ENCODE measurements at regions not wholly inside any gene's neighbourhood (a gene's known extent, or its start where the extent isn't known, plus 50 kb on each side); places are given as distances from the start of the nearest gene placed in this dataset.

GRCh38 chrX:20756585-20756984, 489.9 kb upstream of the RPS6KA3 start:
- TF ChIP-seq CTCF (IDR thresholded peaks at IDR 0.05; ENCODE audit: low read depth, low read length): no peak

GRCh38 chrX:20753076-20753475, 486.4 kb upstream of the RPS6KA3 start:
- no peak for TF ChIP-seq CTCF (IDR thresholded peaks at IDR 0.05; ENCODE audit: low read depth, low read length)
- no peaks in the 10 kb centered on the region for H3K9me3 ChIP-seq (ENCODE audit: severe bottlenecking)

More at GRCh38 chrX:20756585-20756984, 489.9 kb upstream of the RPS6KA3 start:
- Histone ChIP-seq H3K27me3 (ENCODE audit: insufficient read depth, low read depth, severe bottlenecking) (peaks cover 11% of the 10 kb centered on the region), H3K4me3 (ENCODE audit: low read depth, low read length) (no peak overlapping the region), H3K27ac (no peak overlapping the region), H3K9me3 (ENCODE audit: severe bottlenecking) (no peaks in the 10 kb centered on the region), H3K36me3 (no peaks in the 10 kb centered on the region)
- DNase-seq: no peak

GRCh38 chrX:20746690-20747089, 480.0 kb upstream of the RPS6KA3 start:
- no peak for DNase-seq
- TF ChIP-seq CTCF (IDR thresholded peaks at IDR 0.05; ENCODE audit: low read depth, low read length): no peak
- Histone ChIP-seq H3K27ac (no peak overlapping the region), H3K4me3 (ENCODE audit: low read depth, low read length) (no peak overlapping the region), H3K27me3 (ENCODE audit: insufficient read depth, low read depth, severe bottlenecking) (peaks cover 18% of the 10 kb centered on the region), H3K9me3 (ENCODE audit: severe bottlenecking) (no peaks in the 10 kb centered on the region), H3K36me3 (no peaks in the 10 kb centered on the region)

More at GRCh38 chrX:20753076-20753475, 486.4 kb upstream of the RPS6KA3 start:
- no peaks in the 10 kb centered on the region for H3K36me3 ChIP-seq
- H3K27ac ChIP-seq: no peak overlapping the region
- H3K27me3 ChIP-seq (ENCODE audit: insufficient read depth, low read depth, severe bottlenecking): peaks cover 18% of the 10 kb centered on the region
- DNase-seq: no peak
- H3K4me3 ChIP-seq (ENCODE audit: low read depth, low read length): no peak overlapping the region

GRCh38 chrX:20743046-20743445, 476.3 kb upstream of the RPS6KA3 start:
- no peaks in the 10 kb centered on the region for H3K36me3 ChIP-seq
- no peak overlapping the region for H3K27ac ChIP-seq
- no peak for DNase-seq
- H3K9me3 ChIP-seq (ENCODE audit: severe bottlenecking): no peaks in the 10 kb centered on the region
- H3K4me3 ChIP-seq (ENCODE audit: low read depth, low read length): no peak overlapping the region
- TF ChIP-seq CTCF (IDR thresholded peaks at IDR 0.05; ENCODE audit: low read depth, low read length): no peak
- H3K27me3 ChIP-seq (ENCODE audit: insufficient read depth, low read depth, severe bottlenecking): peaks cover 26% of the 10 kb centered on the region

- no peaks in the 10 kb centered on the region for H3K9me3 ChIP-seq (ENCODE audit: severe bottlenecking)
- peaks cover 28% of the 10 kb centered on the region for H3K27me3 ChIP-seq (ENCODE audit: insufficient read depth, low read depth, severe bottlenecking)
- no peak for TF ChIP-seq CTCF (IDR thresholded peaks at IDR 0.05; ENCODE audit: low read depth, low read length)
- DNase-seq: no peak
- no peak overlapping the region for H3K27ac ChIP-seq
- H3K4me3 ChIP-seq (ENCODE audit: low read depth, low read length): no peak overlapping the region
- no peaks in the 10 kb centered on the region for H3K36me3 ChIP-seq
These were observed 475.4 kb upstream of the RPS6KA3 start for GRCh38 chrX:20742106-20742505.

- no peak overlapping the region for H3K27ac ChIP-seq
- no peak for DNase-seq
These were observed 473.7 kb upstream of the RPS6KA3 start for GRCh38 chrX:20740443-20740842.

More at GRCh38 chrX:20740443-20740842, 473.7 kb upstream of the RPS6KA3 start:
- TF ChIP-seq CTCF (IDR thresholded peaks at IDR 0.05; ENCODE audit: low read depth, low read length): 0 out of 2 replicates have a peak, but pooled peaks have one; percentile 7
- Histone ChIP-seq H3K27me3 (ENCODE audit: insufficient read depth, low read depth, severe bottlenecking) (peaks cover 28% of the 10 kb centered on the region), H3K9me3 (ENCODE audit: severe bottlenecking) (no peaks in the 10 kb centered on the region), H3K4me3 (ENCODE audit: low read depth, low read length) (no peak overlapping the region), H3K36me3 (no peaks in the 10 kb centered on the region)

Measured in WERI-Rb-1 (cell line).